Ishikawa (cell line): ENCODE measurements at regions not wholly inside any gene's neighbourhood (a gene's known extent, or its start where the extent isn't known, plus 50 kb on each side); places are given as distances from the start of the nearest gene placed in this dataset.

Source experiments
- CEBPB ChIP-seq: IDR thresholded peaks from 2 replicates; pipeline ENCODE4 v1.6.1; 2012
- CREB1 ChIP-seq: IDR thresholded peaks from 2 replicates; pipeline ENCODE4 v1.6.1; 2012; ENCODE audit warnings: low read depth
- EGR1 ChIP-seq: IDR thresholded peaks from 2 replicates; pipeline ENCODE4 v1.6.1; 2012
- EP300 ChIP-seq: IDR thresholded peaks from 2 replicates; pipeline ENCODE4 v1.6.1; 2012; ENCODE audit warnings: borderline replicate concordance
- FOXM1 ChIP-seq: IDR thresholded peaks from 2 replicates; pipeline ENCODE4 v1.6.1; 2012; ENCODE audit warnings: low read depth, borderline replicate concordance
- NFIC ChIP-seq: IDR thresholded peaks from 2 replicates; pipeline ENCODE4 v1.6.1; 2012
- RAD21 ChIP-seq: IDR thresholded peaks from 2 replicates; pipeline ENCODE4 v1.6.1; 2012; ENCODE audit warnings: low read depth
- TAF1 ChIP-seq: IDR thresholded peaks from 2 replicates; pipeline ENCODE4 v1.6.1; 2012; ENCODE audit warnings: low read depth, mild to moderate bottlenecking
- TCF12 ChIP-seq: IDR thresholded peaks from 2 replicates; pipeline ENCODE4 v1.6.1; 2012; ENCODE audit warnings: low read depth
- TEAD4 ChIP-seq: IDR thresholded peaks from 2 replicates; pipeline ENCODE4 v1.6.1; 2012
- YY1 ChIP-seq: IDR thresholded peaks from 2 replicates; pipeline ENCODE4 v1.6.1; 2012; ENCODE audit warnings: low read depth
- ZBTB7A ChIP-seq: IDR thresholded peaks from 2 replicates; pipeline ENCODE4 v1.6.1; 2012; ENCODE audit warnings: low read depth
- TF ChIP-seq, protein P1 (sequence below): IDR thresholded peaks from 2 replicates; pipeline ENCODE4 v1.6.1; 2012
- TF ChIP-seq, protein P2 (sequence below): IDR thresholded peaks from 2 replicates; pipeline ENCODE4 v1.6.1; 2012
- TF ChIP-seq, protein P3 (sequence below): IDR thresholded peaks from 2 replicates; pipeline ENCODE4 v1.6.1; 2012; ENCODE audit warnings: low read depth, mild to moderate bottlenecking

DNA sequence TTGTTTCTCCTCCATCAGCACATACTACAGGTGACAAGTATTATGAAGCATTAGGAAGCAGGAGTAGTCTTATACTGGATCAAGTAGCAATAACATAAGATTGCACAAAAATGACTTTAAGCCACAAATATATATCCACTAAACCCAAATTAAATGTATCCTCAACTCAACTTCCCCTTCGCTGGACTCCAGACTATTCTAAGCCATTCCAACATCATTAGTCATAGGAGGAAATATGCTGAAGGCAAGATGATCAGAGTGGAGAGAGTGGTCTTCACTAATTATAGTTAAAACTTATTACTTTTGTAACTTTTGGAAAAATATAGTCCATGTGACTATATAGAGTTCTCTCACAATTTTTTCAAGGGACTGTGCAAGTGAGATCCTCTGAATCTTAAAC lies 390.7 kb upstream of the ZP4 start:
- no peak for TF ChIP-seq RAD21
- no peak for TF ChIP-seq CEBPB
- no peak for TF ChIP-seq ZBTB7A
- no peak for TF ChIP-seq NFIC
- no peak for TF ChIP-seq TAF1
- TF ChIP-seq, protein P1, sequence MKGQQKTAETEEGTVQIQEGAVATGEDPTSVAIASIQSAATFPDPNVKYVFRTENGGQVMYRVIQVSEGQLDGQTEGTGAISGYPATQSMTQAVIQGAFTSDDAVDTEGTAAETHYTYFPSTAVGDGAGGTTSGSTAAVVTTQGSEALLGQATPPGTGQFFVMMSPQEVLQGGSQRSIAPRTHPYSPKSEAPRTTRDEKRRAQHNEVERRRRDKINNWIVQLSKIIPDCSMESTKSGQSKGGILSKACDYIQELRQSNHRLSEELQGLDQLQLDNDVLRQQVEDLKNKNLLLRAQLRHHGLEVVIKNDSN, result no peak
- TF ChIP-seq TEAD4, result no peak
- TF ChIP-seq YY1, result no peak
- no peak for TF ChIP-seq EP300
- TF ChIP-seq, protein P2, sequence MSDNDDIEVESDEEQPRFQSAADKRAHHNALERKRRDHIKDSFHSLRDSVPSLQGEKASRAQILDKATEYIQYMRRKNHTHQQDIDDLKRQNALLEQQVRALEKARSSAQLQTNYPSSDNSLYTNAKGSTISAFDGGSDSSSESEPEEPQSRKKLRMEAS, result no peak
- no peak for TF ChIP-seq TCF12
- no peak for TF ChIP-seq FOXM1
- TF ChIP-seq, protein P3, sequence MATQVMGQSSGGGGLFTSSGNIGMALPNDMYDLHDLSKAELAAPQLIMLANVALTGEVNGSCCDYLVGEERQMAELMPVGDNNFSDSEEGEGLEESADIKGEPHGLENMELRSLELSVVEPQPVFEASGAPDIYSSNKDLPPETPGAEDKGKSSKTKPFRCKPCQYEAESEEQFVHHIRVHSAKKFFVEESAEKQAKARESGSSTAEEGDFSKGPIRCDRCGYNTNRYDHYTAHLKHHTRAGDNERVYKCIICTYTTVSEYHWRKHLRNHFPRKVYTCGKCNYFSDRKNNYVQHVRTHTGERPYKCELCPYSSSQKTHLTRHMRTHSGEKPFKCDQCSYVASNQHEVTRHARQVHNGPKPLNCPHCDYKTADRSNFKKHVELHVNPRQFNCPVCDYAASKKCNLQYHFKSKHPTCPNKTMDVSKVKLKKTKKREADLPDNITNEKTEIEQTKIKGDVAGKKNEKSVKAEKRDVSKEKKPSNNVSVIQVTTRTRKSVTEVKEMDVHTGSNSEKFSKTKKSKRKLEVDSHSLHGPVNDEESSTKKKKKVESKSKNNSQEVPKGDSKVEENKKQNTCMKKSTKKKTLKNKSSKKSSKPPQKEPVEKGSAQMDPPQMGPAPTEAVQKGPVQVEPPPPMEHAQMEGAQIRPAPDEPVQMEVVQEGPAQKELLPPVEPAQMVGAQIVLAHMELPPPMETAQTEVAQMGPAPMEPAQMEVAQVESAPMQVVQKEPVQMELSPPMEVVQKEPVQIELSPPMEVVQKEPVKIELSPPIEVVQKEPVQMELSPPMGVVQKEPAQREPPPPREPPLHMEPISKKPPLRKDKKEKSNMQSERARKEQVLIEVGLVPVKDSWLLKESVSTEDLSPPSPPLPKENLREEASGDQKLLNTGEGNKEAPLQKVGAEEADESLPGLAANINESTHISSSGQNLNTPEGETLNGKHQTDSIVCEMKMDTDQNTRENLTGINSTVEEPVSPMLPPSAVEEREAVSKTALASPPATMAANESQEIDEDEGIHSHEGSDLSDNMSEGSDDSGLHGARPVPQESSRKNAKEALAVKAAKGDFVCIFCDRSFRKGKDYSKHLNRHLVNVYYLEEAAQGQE, result no peak
- no peak for TF ChIP-seq EGR1
- TF ChIP-seq CREB1, result no peak

DNA sequence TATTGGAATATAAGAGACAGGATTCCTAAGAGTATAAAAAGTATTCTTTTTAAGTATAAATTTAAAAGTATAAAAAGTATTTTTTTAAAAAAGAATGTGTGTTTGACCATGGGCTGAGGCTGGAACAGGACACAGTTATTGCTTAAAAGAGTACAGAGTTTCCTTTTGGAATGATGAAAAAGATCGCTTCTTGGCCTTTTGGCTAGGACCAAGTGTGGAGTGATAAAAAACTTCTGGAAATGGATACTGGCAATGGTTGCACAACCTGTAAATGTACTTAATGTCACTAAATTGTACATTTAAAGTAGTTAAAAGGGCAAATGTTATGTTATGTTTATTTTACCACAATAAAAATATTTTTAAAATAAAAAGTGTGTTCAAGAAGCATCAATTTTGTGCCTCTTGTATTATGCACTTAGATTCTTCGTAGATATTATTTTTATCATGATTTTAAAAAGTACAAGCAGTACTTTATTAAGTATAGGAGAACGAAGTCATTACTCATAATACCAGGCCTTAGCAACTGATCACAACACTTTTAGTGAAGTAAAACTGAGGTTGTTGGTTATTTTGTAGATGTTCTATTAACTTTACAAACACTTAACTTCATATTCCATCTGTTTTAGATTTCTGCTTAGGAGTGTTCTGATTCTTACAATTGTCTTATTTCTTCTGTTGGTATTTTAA lies 389.1 kb upstream of the ZP4 start:
- TF ChIP-seq FOXM1 (no peak), TAF1 (no peak), TEAD4 (no peak), RAD21 (no peak), TCF12 (no peak), YY1 (no peak), NFIC (no peak), ZBTB7A (no peak), CREB1 (no peak), CEBPB (no peak), EGR1 (no peak)
- TF ChIP-seq, protein P2, result no peak
- TF ChIP-seq, protein P3, result no peak

DNA sequence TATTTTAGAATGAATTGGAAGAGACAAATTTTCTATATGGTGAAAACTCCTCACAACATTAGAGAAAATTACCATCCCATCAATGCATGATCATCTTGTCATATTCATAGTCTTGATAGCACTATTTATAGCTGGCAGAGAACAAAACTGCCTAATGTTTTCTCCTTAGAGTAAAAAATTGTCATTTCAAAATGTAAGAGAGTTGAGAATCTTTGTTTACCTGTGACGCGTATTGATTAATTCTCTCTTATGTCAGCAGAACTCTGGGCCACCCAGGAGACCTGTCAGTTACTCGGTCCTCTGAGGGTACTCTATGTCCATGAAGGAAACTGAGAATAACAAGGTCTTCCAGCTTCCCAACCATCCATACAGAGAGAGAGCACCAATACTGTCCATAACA lies 381.4 kb upstream of the ZP4 start:
- TF ChIP-seq TAF1 (no peak), YY1 (no peak), EP300 (no peak), CEBPB (no peak)
- TF ChIP-seq, protein P2, result no peak

DNA sequence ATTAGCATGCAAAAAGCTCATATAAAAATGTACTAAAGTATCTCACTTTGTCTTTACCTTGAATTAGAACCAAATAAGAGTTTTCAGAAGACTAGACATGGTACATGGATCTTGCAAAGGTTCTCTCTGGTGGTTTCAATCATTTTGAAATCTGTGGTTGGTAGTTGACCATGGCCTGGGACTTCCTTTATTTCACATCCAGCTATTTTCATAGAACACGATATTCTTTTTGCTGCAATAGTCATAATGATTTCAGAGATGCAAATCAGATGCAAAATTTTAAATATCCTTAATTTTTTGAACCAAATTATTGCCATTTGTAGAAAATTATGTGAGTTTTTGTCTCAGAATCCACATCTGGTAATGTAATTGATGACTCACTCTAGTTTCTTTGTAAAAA lies 375.1 kb upstream of the ZP4 start:
- no peak for TF ChIP-seq CEBPB
- no peak for TF ChIP-seq TCF12
- TF ChIP-seq YY1, result no peak
- TF ChIP-seq, protein P3, result no peak
- TF ChIP-seq EP300, result no peak
- TF ChIP-seq CREB1, result no peak
- TF ChIP-seq EGR1, result no peak
- TF ChIP-seq, protein P1, result no peak
- no peak for TF ChIP-seq TEAD4
- no peak for TF ChIP-seq ZBTB7A
- TF ChIP-seq FOXM1, result no peak
- TF ChIP-seq RAD21, result no peak
- TF ChIP-seq, protein P2, result no peak
- TF ChIP-seq NFIC, result no peak
- TF ChIP-seq TAF1, result no peak
